ENCODE measurements at regions not wholly inside any gene's neighbourhood (a gene's known extent, or its start where the extent isn't known, plus 50 kb on each side); places are given as distances from the start of the nearest gene placed in this dataset.

- no peak for ATAC-seq
- DNase-seq, result no peak
These were observed 234.7 kb downstream of the OR13H1 start for GRCh38 chrX:131778269-131779218.

DNA sequence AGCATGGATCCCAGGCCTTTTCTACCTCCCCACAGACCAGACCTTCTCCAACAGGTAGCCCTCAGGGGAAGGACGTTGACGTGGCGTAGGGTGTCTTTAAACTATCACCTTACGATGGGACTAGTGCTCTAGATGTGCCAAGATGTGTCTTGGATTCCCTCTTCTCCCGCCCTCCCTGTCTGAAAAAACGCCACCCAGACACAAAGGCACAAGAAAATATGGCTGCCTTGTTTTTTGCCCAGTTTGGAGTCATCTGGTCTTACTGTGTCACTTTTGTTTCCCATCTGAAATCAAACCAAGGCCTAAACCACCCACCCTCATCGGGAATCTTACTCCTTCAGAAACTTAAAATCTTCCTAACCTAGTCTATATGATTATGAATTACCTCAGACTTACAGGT is 235.4 kb downstream of the OR13H1 start:
- ATAC-seq (no peak), DNase-seq (no peak)

- DNase-seq (no peak), ATAC-seq (no peak)
These were observed 235.9 kb downstream of the OR13H1 start for GRCh38 chrX:131779741-131780140.

DNA sequence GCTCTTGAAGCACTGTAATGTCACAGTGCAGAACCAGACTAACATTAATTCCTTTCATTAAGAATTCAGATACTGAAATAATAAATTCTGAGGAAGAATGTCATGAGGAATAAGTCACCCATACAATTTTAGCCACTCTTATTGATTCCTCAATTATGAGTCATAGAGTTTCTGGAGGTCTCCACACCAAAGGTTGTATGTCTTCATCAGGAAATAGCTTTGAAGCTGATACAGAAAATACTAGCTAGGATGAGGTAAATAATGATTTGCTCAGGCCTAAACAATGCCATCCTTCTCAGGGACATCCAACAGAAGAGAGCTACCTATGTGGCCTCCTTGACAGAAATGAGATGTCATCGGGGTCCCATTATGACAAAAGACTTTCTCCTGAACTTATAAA is 238.8 kb downstream of the OR13H1 start:
- ATAC-seq (no peak), DNase-seq (no peak)

GRCh38 chrX:131783555-131784308 is 239.4 kb upstream of the STK26 start:
- ATAC-seq, result no peak

GRCh38 chrX:131789664-131790063 is 233.4 kb upstream of the STK26 start:
- DNase-seq (no peak), ATAC-seq (no peak)

More at GRCh38 chrX:131783555-131784308, 239.4 kb upstream of the STK26 start:
- no peak for DNase-seq

DNA sequence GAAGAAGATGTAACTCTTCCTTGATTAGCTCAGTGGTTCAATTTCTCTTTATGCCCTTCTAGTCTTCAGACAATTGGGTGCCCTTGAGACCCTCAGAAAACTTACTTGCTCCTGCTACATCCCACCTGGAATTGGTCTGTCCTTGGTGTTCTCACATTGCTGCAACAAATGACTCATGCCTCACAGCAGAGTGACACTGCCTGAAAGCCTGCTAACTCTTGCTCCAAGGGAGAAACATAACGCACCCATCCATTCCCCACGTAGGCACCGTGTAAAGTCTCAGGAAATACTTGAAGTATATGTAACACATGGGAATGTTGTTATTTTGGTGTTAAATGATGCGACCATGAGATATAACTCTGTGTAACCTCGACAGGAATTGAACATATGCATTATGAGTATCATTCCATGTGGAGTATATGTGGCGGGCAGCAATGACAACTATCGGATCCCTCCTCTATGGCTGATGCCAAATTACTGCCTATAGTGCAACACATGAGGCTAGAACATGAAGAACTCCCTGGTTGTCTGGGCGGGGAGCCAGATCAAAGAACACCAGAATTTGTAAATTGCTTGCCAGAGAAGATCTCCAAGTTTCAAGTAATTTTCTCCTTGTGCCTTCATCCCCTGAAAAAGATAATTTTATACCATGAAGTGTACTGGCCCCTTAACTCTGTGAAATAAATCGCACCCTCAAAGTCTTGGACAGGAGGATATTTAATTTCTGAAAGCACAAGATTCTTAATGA is 231.3 kb upstream of the STK26 start:
- ATAC-seq (no peak), DNase-seq (no peak)

GRCh38 chrX:131792356-131792749 is 230.7 kb upstream of the STK26 start:
- ATAC-seq (no peak), DNase-seq (no peak)

- no peak for ATAC-seq
- no peak for DNase-seq
These were observed 230.2 kb upstream of the STK26 start for GRCh38 chrX:131792789-131793462.

DNA sequence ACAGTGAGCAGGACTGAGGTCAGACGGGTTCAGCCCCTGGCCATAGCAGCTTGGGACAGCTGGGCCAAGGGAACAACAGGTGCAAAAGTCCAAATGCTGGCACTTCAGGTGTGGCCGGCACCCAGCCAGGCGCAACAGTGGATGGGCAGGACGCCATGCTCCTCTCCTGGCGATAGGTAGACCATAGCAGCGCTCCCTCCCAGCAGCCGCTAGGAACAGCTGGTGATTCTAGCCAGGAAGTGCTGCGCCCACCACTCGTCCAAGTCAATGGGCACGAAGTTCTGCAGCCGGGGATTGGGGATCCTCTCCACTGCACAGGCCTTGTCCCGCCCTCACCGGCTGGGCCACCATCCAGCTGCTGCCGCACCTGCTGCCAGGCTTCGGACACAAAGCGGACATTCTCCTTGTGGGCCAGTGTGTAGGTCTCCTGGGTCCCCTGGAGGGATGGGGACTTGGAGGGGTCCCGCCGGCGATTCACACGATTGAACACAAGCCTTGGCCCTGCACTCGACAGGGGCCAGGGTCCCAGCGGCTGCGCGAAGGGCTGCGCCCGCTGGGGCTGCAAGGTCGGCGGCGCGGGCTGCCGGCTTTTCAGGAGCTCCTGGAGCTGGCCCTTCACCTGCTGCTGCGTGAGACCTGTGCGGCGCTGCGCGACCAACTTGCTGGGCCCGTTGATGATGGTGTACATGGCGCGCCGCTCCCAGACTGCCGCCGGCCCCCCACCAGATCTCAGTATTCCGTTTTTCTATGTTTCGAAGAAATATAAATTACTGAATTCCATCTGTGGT is 227.5 kb upstream of the STK26 start:
- ATAC-seq, result no peak

DNA sequence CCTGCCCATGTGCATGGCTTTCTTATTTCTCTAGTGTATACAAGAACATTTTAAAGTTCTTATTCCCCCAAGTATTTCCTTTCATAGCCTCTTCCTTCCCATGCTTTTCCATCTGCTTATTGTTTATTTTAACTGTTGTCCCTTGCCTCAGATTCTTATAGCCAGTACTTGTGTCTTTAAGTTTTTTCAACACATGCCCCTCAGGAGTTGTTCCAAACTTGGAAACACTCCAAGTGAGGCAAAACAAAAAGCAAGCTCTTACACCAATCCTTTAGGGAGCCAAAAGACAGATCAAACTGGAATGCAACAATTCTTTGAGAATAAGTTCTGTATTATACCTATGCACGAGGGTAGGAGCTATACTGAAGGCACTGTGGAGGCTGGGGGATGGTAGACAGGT is 222.0 kb upstream of the STK26 start:
- no peak for ATAC-seq
- DNase-seq, result no peak

More for the DNA sequence above, 227.5 kb upstream of the STK26 start:
- DNase-seq, result no peak

DNA sequence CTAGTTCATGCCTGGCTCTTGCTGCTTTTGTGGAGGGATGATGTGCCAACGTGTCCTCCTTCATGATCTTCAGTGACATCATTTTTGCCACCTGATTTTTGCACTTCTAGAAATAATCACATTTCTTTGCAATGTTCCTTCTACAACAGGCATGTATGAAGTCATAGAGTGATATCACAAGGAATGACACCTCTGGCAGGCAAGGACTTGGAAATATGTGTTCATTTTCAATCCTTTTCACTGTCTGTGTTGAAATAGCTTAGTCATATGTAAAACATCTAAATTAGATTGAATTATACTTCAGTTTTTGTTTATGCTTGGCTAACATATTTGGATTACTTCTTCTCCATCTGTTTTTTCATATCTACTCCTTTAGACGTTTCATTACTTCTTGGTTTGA is 221.2 kb upstream of the STK26 start:
- ATAC-seq (no peak), DNase-seq (no peak)

- DNase-seq, result peak; percentile 15
- no peak for ATAC-seq
These were observed 220.1 kb upstream of the STK26 start for GRCh38 chrX:131802836-131803626.

GRCh38 chrX:131812847-131813825 is 210.0 kb upstream of the STK26 start:
- ATAC-seq (peak; percentile 82), DNase-seq (peak; percentile 50)

DNA sequence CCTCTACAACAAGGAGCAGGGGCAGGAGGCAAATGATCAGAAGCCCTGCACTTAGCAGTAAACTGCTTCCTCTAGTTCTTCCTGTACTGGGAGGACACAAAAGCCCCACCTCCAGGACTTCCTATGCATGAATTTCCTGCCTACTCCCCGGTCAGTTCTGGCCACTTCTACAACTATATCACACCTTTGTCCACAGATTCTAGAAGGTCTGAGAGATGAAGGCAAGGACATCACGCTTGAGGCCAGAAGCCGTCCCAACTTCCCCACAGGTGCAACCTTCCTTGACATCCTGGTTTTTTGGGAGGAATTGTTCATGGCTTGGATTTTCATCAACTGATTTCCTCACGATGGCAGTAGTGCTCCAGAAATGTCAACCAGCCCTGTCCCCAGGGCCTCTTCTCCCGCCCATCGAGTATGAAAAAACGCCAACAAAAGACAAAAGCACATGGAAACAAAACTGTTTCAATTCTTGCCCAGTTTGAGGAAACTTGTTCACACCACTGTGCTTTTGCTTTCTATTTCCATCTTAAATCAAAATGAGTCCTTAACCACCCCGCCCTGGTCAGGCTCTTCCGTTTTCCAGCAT is 206.5 kb upstream of the STK26 start:
- ATAC-seq (peak; percentile 58), DNase-seq (peak; percentile 52)

DNA sequence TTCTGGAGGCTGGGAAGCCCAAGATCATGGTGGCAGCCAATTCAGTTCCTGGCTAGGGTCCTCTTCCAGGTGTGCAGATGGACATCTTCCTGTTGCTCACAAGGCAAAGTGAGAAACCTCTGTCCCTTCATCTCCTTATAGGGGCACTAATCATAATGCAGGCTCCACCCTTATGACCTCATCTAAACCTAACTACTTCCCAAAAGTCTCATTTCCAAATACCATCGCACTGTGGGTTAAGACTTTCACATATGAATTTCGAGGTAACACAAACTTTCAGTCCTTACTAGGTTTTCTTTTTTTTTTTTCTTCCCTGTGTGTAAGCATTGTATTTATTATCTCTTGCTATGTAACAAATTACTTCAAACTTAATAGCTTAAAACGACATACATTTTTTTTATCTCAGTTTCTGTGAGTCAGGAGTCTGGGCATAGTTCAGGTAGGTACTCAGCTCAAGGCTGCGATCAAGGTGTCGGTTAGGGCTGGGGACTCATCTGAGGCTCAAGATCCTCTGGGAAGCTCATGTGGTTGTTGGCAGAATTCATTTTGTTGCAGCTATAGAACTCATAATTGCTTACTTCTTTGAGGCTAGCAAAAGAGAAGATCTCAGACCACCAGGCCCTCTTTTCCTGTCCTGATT is 204.7 kb upstream of the STK26 start:
- no peak for ATAC-seq

DNA sequence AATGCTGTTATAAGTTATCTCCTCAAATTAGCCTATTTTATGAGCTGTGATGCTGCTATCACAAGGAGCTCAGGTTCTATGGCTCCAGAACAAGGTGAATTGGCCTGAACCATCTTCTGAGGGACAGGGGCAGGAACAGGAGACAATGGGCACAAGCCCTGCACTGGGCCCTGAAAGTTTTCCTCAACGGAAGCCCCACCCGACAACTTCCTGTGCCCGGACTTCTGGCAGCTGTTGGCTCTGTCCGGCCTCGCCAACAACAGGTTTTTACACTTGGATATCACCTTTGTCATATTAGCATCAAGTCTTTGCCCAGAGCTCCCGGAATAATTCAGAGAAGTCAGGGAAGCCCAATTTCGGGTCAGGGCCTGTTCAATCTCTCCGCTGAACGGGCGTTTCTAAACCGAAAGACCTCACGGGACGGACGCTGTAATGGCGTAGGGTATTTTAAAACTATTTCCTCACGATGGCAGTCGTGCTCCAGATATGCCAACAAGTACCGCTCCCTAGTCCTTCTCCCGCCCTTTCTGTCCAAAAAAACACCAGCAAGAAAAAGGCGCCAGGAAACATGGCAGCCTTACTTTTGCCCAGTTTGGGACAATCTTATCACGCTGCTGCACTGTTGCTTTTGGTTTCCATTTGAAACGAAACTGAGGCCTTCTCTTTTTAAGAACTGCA is 201.0 kb upstream of the STK26 start:
- ATAC-seq (no peak), DNase-seq (no peak)

More for the DNA sequence above, 204.7 kb upstream of the STK26 start:
- DNase-seq, result no peak
